ENCODE measurements at regions not wholly inside any gene's neighbourhood (a gene's known extent, or its start where the extent isn't known, plus 50 kb on each side); places are given as distances from the start of the nearest gene placed in this dataset.

GRCh38 chr13:72004784-72005374, 137.9 kb upstream of the DACH1 start:
- Histone ChIP-seq H2AFZ (ENCODE audit: low read length) (no peak overlapping the region), H3K36me3 (ENCODE audit: insufficient read depth, low read length) (no peaks in the 10 kb centered on the region), H3K9me3 (ENCODE audit: low read length) (no peaks in the 10 kb centered on the region), H3K4me2 (ENCODE audit: low read length) (no peak overlapping the region), H3K4me1 (ENCODE audit: insufficient read depth, low read length, severe bottlenecking) (no peaks in the 10 kb centered on the region), H3K9me2 (ENCODE audit: low read depth, low read length) (no peaks in the 10 kb centered on the region), H3K79me2 (ENCODE audit: insufficient read depth, low read length) (no peaks in the 10 kb centered on the region), H3F3A (ENCODE audit: insufficient read depth, low read length) (no peaks in the 10 kb centered on the region), H3K27me3 (ENCODE audit: insufficient read depth, low read length) (no peaks in the 10 kb centered on the region), H4K20me1 (ENCODE audit: insufficient read depth, low read length) (no peaks in the 10 kb centered on the region), H3K9ac (ENCODE audit: low read length) (no peak overlapping the region), H3K4me3 (ENCODE audit: low read depth, low read length, poor library complexity, severe bottlenecking) (no peak overlapping the region), H3K27ac (ENCODE audit: low read depth, low read length, poor library complexity, severe bottlenecking) (no peak overlapping the region)
- TF ChIP-seq EZH2 (IDR thresholded peaks at IDR 0.05; ENCODE audit: borderline replicate concordance, low read length) (no peak), CTCF (IDR thresholded peaks at IDR 0.05; ENCODE audit: low read length) (no peak)

GRCh38 chr13:72004246-72004645, 137.2 kb upstream of the DACH1 start:
- H3K4me3 ChIP-seq (ENCODE audit: low read depth, low read length, poor library complexity, severe bottlenecking), result no peak overlapping the region
- H3F3A ChIP-seq (ENCODE audit: insufficient read depth, low read length), result no peaks in the 10 kb centered on the region
- no peaks in the 10 kb centered on the region for H3K27me3 ChIP-seq (ENCODE audit: insufficient read depth, low read length)
- no peaks in the 10 kb centered on the region for H3K79me2 ChIP-seq (ENCODE audit: insufficient read depth, low read length)
- H3K4me1 ChIP-seq (ENCODE audit: insufficient read depth, low read length, severe bottlenecking), result no peaks in the 10 kb centered on the region
- no peaks in the 10 kb centered on the region for H3K9me3 ChIP-seq (ENCODE audit: low read length)
- H3K9me2 ChIP-seq (ENCODE audit: low read depth, low read length), result no peaks in the 10 kb centered on the region
- no peak overlapping the region for H3K9ac ChIP-seq (ENCODE audit: low read length)
- H3K4me2 ChIP-seq (ENCODE audit: low read length), result no peak overlapping the region
- no peak overlapping the region for H3K27ac ChIP-seq (ENCODE audit: low read depth, low read length, poor library complexity, severe bottlenecking)
- TF ChIP-seq EZH2 (IDR thresholded peaks at IDR 0.05; ENCODE audit: borderline replicate concordance, low read length) (no peak), CTCF (IDR thresholded peaks at IDR 0.05; ENCODE audit: low read length) (no peak)
- no peaks in the 10 kb centered on the region for H3K36me3 ChIP-seq (ENCODE audit: insufficient read depth, low read length)
- H2AFZ ChIP-seq (ENCODE audit: low read length), result no peak overlapping the region
- no peaks in the 10 kb centered on the region for H4K20me1 ChIP-seq (ENCODE audit: insufficient read depth, low read length)

DNA sequence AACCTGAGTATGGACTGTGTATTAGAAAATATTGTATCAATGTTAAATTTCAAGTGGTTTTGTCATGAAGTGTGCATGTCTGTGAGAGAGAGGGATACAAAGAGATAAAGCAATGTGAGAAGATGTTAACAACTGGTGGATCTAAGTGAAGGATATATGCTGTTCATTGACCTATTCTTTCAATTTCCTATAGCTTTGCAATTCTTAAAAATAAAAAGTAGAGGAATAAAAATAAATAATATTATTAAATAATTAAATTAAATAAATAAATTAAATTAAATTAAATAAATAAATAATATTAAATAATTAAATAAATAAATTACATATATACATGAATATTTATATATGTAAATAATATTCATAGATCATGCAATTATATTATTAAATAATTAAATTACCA, 131.2 kb upstream of the DACH1 start:
- Histone ChIP-seq H3F3A (ENCODE audit: insufficient read depth, low read length) (no peaks in the 10 kb centered on the region), H3K27ac (ENCODE audit: low read depth, low read length, poor library complexity, severe bottlenecking) (no peak overlapping the region), H3K27me3 (ENCODE audit: insufficient read depth, low read length) (no peaks in the 10 kb centered on the region), H3K79me2 (ENCODE audit: insufficient read depth, low read length) (no peaks in the 10 kb centered on the region), H3K9ac (ENCODE audit: low read length) (no peak overlapping the region), H3K4me1 (ENCODE audit: insufficient read depth, low read length, severe bottlenecking) (no peaks in the 10 kb centered on the region), H2AFZ (ENCODE audit: low read length) (no peak overlapping the region), H3K4me2 (ENCODE audit: low read length) (no peak overlapping the region), H4K20me1 (ENCODE audit: insufficient read depth, low read length) (no peaks in the 10 kb centered on the region), H3K9me3 (ENCODE audit: low read length) (no peaks in the 10 kb centered on the region), H3K9me2 (ENCODE audit: low read depth, low read length) (no peaks in the 10 kb centered on the region), H3K36me3 (ENCODE audit: insufficient read depth, low read length) (no peaks in the 10 kb centered on the region), H3K4me3 (ENCODE audit: low read depth, low read length, poor library complexity, severe bottlenecking) (no peak overlapping the region)
- TF ChIP-seq CTCF (IDR thresholded peaks at IDR 0.05; ENCODE audit: low read length) (no peak), EZH2 (IDR thresholded peaks at IDR 0.05; ENCODE audit: borderline replicate concordance, low read length) (no peak)

Measured in OCI-LY1 (cell line).